ENCODE measurements at regions not wholly inside any gene's neighbourhood (a gene's known extent, or its start where the extent isn't known, plus 50 kb on each side); places are given as distances from the start of the nearest gene placed in this dataset.

- TF ChIP-seq ZNF274 (IDR thresholded peaks at IDR 0.05; ENCODE audit: insufficient read depth, insufficient read length) = no peak
- no peak for TF ChIP-seq CTCF (IDR thresholded peaks at IDR 0.05 in 2 of 3, conservative IDR thresholded peaks at IDR 0.05 in 1 of 3; ENCODE audit: control insufficient read depth in 2 of 3, extremely low read depth in 1 of 3, insufficient read depth in 1 of 3, low read depth in 3 of 3, low read length in 3 of 3)
- TF ChIP-seq NFIC (IDR thresholded peaks at IDR 0.05; ENCODE audit: low read depth, low read length) = no peak
- TF ChIP-seq EZH2 (IDR thresholded peaks at IDR 0.05; ENCODE audit: borderline replicate concordance, control insufficient read depth, low read depth, low read length) = no peak
Observed at GRCh38 chr12:72178244-72178643, 93.9 kb upstream of the TRHDE start.

Measured in GM12878 (cell line).